SK-N-MC (cell line): ENCODE measurements at regions not wholly inside any gene's neighbourhood (a gene's known extent, or its start where the extent isn't known, plus 50 kb on each side); places are given as distances from the start of the nearest gene placed in this dataset.

Experiments
- EZH2 ChIP-seq: fragments of 200-600 bp; sonication (generic); IDR thresholded peaks from one replicate; pipeline ENCODE4 v1.6.1; 2017; ENCODE audit warnings: antibody characterized with exemption
- FOXP2 ChIP-seq: optimal IDR thresholded peaks from 2 replicates; pipeline ENCODE3; 2011; ENCODE audit warnings: mild to moderate bottlenecking, moderate library complexity; ENCODE audit not compliant: insufficient read depth; ENCODE audit errors: extremely low read length, control extremely low read depth
- POLR2AphosphoS5 ChIP-seq: IDR thresholded peaks from 2 replicates; pipeline ENCODE4 v1.6.1; 2012; ENCODE audit warnings: mild to moderate bottlenecking, low read depth, low read length, borderline replicate concordance

DNA sequence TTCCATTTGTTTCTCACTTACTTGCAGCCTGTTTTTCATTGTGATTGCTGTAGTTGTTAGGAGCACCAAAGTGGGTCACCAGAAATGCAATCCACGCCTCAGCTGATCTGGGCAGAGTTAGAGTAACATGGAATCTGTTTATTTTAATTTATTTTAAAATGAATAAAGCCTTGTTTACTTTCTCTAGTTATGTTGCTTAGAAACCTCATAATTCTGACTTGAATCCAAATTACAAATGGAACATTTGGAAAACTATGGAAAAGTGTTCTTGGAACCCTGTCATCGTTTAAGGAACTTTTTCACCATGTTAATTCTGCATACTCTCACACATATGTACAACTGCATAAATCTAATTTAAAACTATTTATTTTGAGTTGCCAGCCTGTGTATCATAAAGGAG is 92.2 kb upstream of the DAAM1 start:
- TF ChIP-seq POLR2AphosphoS5 (no peak), FOXP2 (no peak), EZH2 (no peak)
